GM06990 (cell line): ENCODE measurements at regions not wholly inside any gene's neighbourhood (a gene's known extent, or its start where the extent isn't known, plus 50 kb on each side); places are given as distances from the start of the nearest gene placed in this dataset.

ENCODE experiments used
- DNase-seq: peaks from one replicate; pipeline ENCODE4 v3.0.0-alpha.2; 2011; ENCODE audit not compliant: insufficient read length; ENCODE audit errors: extremely low read depth
- H3K27me3 ChIP-seq: replicated peaks from 2 replicates; pipeline ENCODE4 v1.6.0; 2011; ENCODE audit warnings: low read length; ENCODE audit not compliant: control insufficient read depth, insufficient read depth
- H3K36me3 ChIP-seq: 2 replicates; pipeline ENCODE4 v1.5.1; 2011; ENCODE audit warnings: low read length; ENCODE audit not compliant: control insufficient read depth, insufficient read depth
- H3K4me3 ChIP-seq: replicated peaks from 2 replicates; pipeline ENCODE4 v1.5.1; 2011; ENCODE audit warnings: low read depth, mild to moderate bottlenecking, control low read depth, low read length
- TF ChIP-seq, protein P1 (sequence below): IDR thresholded peaks from 2 replicates; pipeline ENCODE4 v1.5.1; 2011; ENCODE audit warnings: low read length, control low read depth, mild to moderate bottlenecking, inconsistent platforms; ENCODE audit not compliant: insufficient read depth, poor library complexity, severe bottlenecking

DNA sequence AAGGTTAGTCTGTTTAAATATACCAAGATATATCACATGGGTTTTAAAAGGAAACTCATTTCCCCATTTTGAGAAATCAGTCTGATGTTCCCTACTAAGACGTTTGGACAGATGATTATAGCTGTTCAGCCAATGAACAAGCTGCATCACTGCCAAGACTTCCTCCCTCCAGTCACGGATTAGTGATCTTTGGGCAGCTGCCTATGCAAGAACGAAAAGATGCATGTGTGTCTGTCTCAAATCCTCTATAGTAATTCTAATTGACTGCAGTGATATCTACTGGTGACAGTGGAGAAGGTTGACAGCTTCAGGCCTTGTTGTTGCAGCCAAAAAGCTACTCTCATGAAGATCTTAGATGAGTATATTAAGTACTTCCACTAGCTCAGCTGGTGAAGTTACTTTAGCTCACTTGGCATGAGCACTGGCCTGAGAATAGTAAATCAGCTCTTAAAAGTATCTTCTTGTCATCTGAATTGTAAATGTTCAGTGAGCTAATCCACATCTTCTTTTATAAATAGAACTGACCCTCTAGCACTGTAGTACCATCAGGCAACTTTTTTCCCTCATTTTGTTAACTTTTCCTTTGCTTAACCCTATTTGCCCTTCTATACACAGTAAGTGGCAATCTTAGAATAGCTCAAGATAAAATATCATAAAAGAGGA lies 134.5 kb upstream of the PCDH10 start:
- DNase-seq = no peak
- TF ChIP-seq, protein P1, sequence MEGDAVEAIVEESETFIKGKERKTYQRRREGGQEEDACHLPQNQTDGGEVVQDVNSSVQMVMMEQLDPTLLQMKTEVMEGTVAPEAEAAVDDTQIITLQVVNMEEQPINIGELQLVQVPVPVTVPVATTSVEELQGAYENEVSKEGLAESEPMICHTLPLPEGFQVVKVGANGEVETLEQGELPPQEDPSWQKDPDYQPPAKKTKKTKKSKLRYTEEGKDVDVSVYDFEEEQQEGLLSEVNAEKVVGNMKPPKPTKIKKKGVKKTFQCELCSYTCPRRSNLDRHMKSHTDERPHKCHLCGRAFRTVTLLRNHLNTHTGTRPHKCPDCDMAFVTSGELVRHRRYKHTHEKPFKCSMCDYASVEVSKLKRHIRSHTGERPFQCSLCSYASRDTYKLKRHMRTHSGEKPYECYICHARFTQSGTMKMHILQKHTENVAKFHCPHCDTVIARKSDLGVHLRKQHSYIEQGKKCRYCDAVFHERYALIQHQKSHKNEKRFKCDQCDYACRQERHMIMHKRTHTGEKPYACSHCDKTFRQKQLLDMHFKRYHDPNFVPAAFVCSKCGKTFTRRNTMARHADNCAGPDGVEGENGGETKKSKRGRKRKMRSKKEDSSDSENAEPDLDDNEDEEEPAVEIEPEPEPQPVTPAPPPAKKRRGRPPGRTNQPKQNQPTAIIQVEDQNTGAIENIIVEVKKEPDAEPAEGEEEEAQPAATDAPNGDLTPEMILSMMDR = no peak

DNA sequence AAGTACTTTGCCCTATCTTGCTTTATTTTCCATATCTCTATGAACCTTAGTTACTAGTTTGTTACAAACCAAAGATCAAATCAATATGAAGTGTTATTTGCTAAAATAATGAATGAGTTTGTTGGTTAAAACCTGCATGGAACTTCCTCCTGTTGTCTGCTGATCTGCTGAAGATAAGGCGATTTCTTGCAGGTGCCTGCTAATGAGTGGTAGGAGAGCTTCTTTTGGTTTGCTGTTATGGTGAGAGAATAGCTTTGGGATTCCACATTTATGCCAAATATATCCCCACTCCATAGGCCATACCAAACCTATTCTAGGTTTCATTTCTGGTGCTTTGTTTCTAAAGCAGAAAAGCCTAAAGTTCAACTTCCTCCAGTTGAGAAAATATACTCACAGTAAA lies 103.8 kb upstream of the PCDH10 start:
- H3K27me3 ChIP-seq = no peaks in the 10 kb centered on the region
- TF ChIP-seq, protein P1 = no peak
- no peak for DNase-seq
- no peaks in the 10 kb centered on the region for H3K36me3 ChIP-seq
- no peak overlapping the region for H3K4me3 ChIP-seq

More for the DNA sequence above, 134.5 kb upstream of the PCDH10 start:
- Histone ChIP-seq H3K36me3 (no peaks in the 10 kb centered on the region), H3K27me3 (no peaks in the 10 kb centered on the region), H3K4me3 (no peak overlapping the region)

DNA sequence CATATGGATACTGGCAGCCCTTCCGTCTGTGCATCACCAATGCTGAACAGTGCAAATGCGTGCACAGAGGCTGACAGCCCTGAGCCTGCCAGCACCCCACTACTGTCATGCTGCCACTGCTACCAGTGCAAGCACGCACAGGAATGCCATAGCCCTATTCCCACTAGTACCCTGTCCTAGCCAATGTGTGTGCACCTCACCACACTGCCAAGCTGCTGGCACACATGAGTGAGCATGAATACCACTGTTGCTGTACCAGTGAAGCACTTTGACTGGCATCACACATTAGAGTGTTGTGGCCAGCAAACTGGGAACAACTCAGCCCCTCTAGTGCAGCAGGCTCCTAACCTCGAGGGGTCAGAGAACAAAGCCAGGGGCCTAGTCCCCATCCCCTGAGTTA lies 102.9 kb upstream of the PCDH10 start:
- H3K4me3 ChIP-seq = no peak overlapping the region
- no peaks in the 10 kb centered on the region for H3K36me3 ChIP-seq
- H3K27me3 ChIP-seq = no peaks in the 10 kb centered on the region
- TF ChIP-seq, protein P1 = no peak
- DNase-seq = no peak

DNA sequence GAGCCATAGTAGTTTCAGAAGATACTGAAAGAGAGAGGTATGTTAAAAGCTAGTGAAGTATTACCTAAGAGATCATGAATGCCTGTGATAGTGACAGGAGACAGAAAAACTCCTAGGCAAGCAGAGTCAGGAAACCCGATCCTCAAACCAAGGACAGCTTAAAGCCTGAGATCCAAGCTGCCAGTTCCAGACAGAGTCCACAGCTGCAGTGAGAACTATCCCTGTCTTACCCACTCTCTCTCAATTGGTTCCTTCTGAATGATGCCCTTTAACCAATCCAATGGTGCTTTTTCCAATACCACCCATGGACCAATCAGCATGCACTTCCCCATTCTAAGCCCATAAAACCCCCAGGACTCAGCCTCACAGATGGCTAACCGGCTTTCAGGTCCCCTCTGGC lies 90.4 kb upstream of the PCDH10 start:
- TF ChIP-seq, protein P1 = no peak
- no peak for DNase-seq
- H3K27me3 ChIP-seq = no peaks in the 10 kb centered on the region
- H3K36me3 ChIP-seq = no peaks in the 10 kb centered on the region
- H3K4me3 ChIP-seq = no peak overlapping the region

DNA sequence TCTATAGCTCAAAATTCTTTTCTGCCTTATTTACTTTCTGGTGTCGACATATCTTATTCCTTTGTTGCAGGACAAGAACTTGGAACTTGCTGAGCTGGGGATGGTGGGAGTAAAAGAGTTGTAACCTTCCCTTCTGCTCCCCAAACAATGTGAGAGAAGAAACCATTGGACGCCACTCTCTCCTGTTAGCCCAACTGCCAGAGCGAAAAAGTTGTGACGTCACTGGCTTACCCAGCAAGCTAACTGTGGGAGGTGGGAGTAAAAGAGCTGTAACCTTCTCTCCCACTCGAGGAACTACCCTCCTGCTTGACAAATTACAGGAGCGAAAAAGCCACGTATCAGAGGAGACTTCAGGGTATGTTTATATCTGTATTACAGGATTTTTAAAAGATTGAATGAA lies 90.0 kb upstream of the PCDH10 start:
- Histone ChIP-seq H3K27me3 (no peaks in the 10 kb centered on the region), H3K4me3 (no peak overlapping the region), H3K36me3 (no peaks in the 10 kb centered on the region)
- TF ChIP-seq, protein P1 = no peak
- DNase-seq = no peak

DNA sequence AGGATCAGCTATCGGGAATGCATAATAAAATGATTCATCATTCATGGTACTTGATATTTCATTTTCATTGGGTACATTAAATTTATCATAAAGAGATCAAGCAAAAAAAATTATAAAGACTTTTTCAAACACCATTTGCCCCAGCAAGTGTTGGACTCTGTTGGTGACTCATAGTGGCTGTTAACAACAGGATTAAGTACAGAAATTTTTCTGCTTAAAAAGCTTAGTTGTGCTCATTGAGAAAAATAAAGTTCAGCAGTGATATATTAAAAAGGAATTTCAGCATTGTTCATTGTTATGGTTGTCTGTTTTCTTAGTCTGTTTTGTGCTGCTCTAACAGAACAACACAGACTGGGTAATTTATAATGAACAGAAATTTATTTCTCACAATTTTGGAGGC lies 86.2 kb upstream of the PCDH10 start:
- H3K27me3 ChIP-seq = no peaks in the 10 kb centered on the region
- TF ChIP-seq, protein P1 = no peak

More for the DNA sequence above, 86.2 kb upstream of the PCDH10 start:
- Histone ChIP-seq H3K4me3 (no peak overlapping the region), H3K36me3 (no peaks in the 10 kb centered on the region)
- DNase-seq = no peak
